Osteoblast (primary cell): ENCODE measurements at regions not wholly inside any gene's neighbourhood (a gene's known extent, or its start where the extent isn't known, plus 50 kb on each side); places are given as distances from the start of the nearest gene placed in this dataset.

Source experiments
- DNase-seq: peaks from one replicate; pipeline ENCODE4 v3.0.0; 2011; ENCODE audit warnings: low spot score, mixed read lengths; ENCODE audit not compliant: insufficient read length; ENCODE audit errors: missing footprints
- H2AFZ ChIP-seq: 2 replicates; pipeline ENCODE4 v1.6.0; 2011; ENCODE audit warnings: mild to moderate bottlenecking, low read length
- H3K27ac ChIP-seq: 2 replicates; pipeline ENCODE4 v1.5.1; 2011; ENCODE audit warnings: mild to moderate bottlenecking, low read depth, low read length, moderate library complexity
- H3K27me3 ChIP-seq: 2 replicates; pipeline ENCODE4 v1.6.0; 2012; ENCODE audit warnings: mild to moderate bottlenecking, control low read depth, inconsistent platforms, low read length, moderate library complexity; ENCODE audit not compliant: insufficient read depth
- H3K36me3 ChIP-seq: 2 replicates; pipeline ENCODE4 v1.5.1; 2011; ENCODE audit warnings: mild to moderate bottlenecking, low read length, control low read depth, moderate library complexity; ENCODE audit not compliant: insufficient read depth
- H3K4me1 ChIP-seq: 2 replicates; pipeline ENCODE4 v1.5.1; 2011; ENCODE audit warnings: mild to moderate bottlenecking, low read length, control low read depth, moderate library complexity; ENCODE audit not compliant: insufficient read depth
- H3K4me2 ChIP-seq: 2 replicates; pipeline ENCODE4 v1.6.0; 2011; ENCODE audit warnings: mild to moderate bottlenecking, low read length; ENCODE audit not compliant: insufficient read depth
- H3K4me3 ChIP-seq: fragments of 200-600 bp; sonication (generic); 3 replicates; pipeline ENCODE4 v1.5.1; 2012; ENCODE audit warnings: mild to moderate bottlenecking, low read length, inconsistent platforms; ENCODE audit not compliant: insufficient read depth
- H3K79me2 ChIP-seq: 2 replicates; pipeline ENCODE4 v1.6.0; 2012; ENCODE audit warnings: mild to moderate bottlenecking, low read length, control low read depth, inconsistent platforms; ENCODE audit not compliant: insufficient read depth
- H3K9me3 ChIP-seq: 2 replicates; pipeline ENCODE4 v1.5.1; 2011; ENCODE audit warnings: low read depth, low read length, control low read depth
- H4K20me1 ChIP-seq: 2 replicates; pipeline ENCODE4 v1.6.0; 2012; ENCODE audit warnings: mild to moderate bottlenecking, low read length, control low read depth; ENCODE audit not compliant: insufficient read depth
- CTCF ChIP-seq: IDR thresholded peaks from 2 replicates; pipeline ENCODE4 v1.5.1; 2011; ENCODE audit warnings: mild to moderate bottlenecking, low read depth, low read length, moderate library complexity; ENCODE audit errors: extremely low read depth

GRCh38 chr6:156348424-156348823 is 428.8 kb upstream of the ARID1B start:
- DNase-seq, result no peak
- no peak for TF ChIP-seq CTCF
- no peaks in the 10 kb centered on the region for H3K27me3 ChIP-seq
- no peak overlapping the region for H3K4me2 ChIP-seq
- no peak overlapping the region for H2AFZ ChIP-seq
- no peaks in the 10 kb centered on the region for H3K36me3 ChIP-seq
- H3K9me3 ChIP-seq, result no peaks in the 10 kb centered on the region
- no peak overlapping the region for H3K27ac ChIP-seq
- no peaks in the 10 kb centered on the region for H3K4me1 ChIP-seq
- H3K79me2 ChIP-seq, result no peaks in the 10 kb centered on the region
- H4K20me1 ChIP-seq, result no peaks in the 10 kb centered on the region
- no peak overlapping the region for H3K4me3 ChIP-seq

GRCh38 chr6:156347656-156348055 is 429.5 kb upstream of the ARID1B start:
- H3K27ac ChIP-seq, result no peak overlapping the region
- TF ChIP-seq CTCF, result no peak

GRCh38 chr6:156347246-156347645 is 429.9 kb upstream of the ARID1B start:
- Histone ChIP-seq H3K4me3 (no peak overlapping the region), H3K4me1 (no peaks in the 10 kb centered on the region), H4K20me1 (no peaks in the 10 kb centered on the region), H3K4me2 (no peak overlapping the region), H3K27me3 (no peaks in the 10 kb centered on the region), H3K79me2 (no peaks in the 10 kb centered on the region), H3K36me3 (no peaks in the 10 kb centered on the region), H3K9me3 (no peaks in the 10 kb centered on the region), H3K27ac (no peak overlapping the region), H2AFZ (no peak overlapping the region)
- no peak for TF ChIP-seq CTCF
- no peak for DNase-seq

More at GRCh38 chr6:156347656-156348055, 429.5 kb upstream of the ARID1B start:
- H3K4me3 ChIP-seq, result no peak overlapping the region
- no peaks in the 10 kb centered on the region for H3K27me3 ChIP-seq
- H4K20me1 ChIP-seq, result no peaks in the 10 kb centered on the region
- H3K4me1 ChIP-seq, result no peaks in the 10 kb centered on the region
- H3K79me2 ChIP-seq, result no peaks in the 10 kb centered on the region
- H3K9me3 ChIP-seq, result no peaks in the 10 kb centered on the region
- H3K4me2 ChIP-seq, result no peak overlapping the region
- H2AFZ ChIP-seq, result no peak overlapping the region
- DNase-seq, result no peak
- no peaks in the 10 kb centered on the region for H3K36me3 ChIP-seq

- Histone ChIP-seq H3K4me1 (no peaks in the 10 kb centered on the region), H2AFZ (no peak overlapping the region), H3K27me3 (no peaks in the 10 kb centered on the region), H3K27ac (no peak overlapping the region), H3K36me3 (no peaks in the 10 kb centered on the region), H3K9me3 (no peaks in the 10 kb centered on the region), H4K20me1 (no peaks in the 10 kb centered on the region), H3K4me3 (no peak overlapping the region), H3K4me2 (no peak overlapping the region), H3K79me2 (no peaks in the 10 kb centered on the region)
- DNase-seq, result no peak
- TF ChIP-seq CTCF, result no peak
Observed at GRCh38 chr6:156345700-156346099, 431.5 kb upstream of the ARID1B start.
